HFF-Myc (cell line): ENCODE measurements at regions not wholly inside any gene's neighbourhood (a gene's known extent, or its start where the extent isn't known, plus 50 kb on each side); places are given as distances from the start of the nearest gene placed in this dataset.

ENCODE experiments used
- DNase-seq: peaks from one replicate; pipeline ENCODE4 v3.0.0-alpha.2; 2011; ENCODE audit warnings: low read depth; ENCODE audit errors: extremely low read depth
- H3K4me3 ChIP-seq: replicated peaks from 2 replicates; pipeline ENCODE4 v1.5.1; 2011; ENCODE audit warnings: low read depth, mild to moderate bottlenecking, control low read depth, low read length
- TF ChIP-seq, protein P1 (sequence below): IDR thresholded peaks from 2 replicates; pipeline ENCODE4 v1.5.1; 2012; ENCODE audit warnings: mild to moderate bottlenecking, low read depth, low read length, control low read depth; ENCODE audit errors: missing control alignments

- TF ChIP-seq, protein P1, sequence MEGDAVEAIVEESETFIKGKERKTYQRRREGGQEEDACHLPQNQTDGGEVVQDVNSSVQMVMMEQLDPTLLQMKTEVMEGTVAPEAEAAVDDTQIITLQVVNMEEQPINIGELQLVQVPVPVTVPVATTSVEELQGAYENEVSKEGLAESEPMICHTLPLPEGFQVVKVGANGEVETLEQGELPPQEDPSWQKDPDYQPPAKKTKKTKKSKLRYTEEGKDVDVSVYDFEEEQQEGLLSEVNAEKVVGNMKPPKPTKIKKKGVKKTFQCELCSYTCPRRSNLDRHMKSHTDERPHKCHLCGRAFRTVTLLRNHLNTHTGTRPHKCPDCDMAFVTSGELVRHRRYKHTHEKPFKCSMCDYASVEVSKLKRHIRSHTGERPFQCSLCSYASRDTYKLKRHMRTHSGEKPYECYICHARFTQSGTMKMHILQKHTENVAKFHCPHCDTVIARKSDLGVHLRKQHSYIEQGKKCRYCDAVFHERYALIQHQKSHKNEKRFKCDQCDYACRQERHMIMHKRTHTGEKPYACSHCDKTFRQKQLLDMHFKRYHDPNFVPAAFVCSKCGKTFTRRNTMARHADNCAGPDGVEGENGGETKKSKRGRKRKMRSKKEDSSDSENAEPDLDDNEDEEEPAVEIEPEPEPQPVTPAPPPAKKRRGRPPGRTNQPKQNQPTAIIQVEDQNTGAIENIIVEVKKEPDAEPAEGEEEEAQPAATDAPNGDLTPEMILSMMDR = no peak
- no peak for DNase-seq
Measured at GRCh38 chr9:100725371-100725770, 147.5 kb downstream of the CAVIN4 start.

DNA sequence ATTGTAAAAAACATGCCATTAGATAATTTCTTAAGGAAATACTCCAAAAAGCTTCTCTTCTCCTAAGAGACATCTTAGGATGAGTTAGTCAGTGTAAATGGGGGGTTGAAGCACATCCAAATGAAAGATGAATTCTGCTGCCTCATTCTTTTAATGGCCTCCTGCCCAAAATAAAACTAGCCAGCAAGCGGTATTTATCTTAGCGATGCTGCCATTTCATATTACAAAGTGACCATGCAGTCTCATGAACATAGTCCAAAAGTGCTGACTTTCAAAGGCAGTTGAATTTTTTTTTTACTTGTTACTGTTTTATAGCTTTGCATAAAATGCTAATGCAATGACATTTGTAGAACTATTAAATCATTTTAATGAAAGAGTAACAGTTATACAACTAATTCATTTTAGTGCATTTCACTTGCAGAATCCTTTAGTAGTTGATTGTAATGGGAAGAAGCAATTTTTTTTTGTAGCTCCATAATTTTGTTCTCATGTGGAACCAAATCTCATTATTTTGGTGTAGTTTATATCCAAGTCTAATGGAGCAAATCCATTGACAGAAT is 151.5 kb downstream of the CAVIN4 start:
- TF ChIP-seq, protein P1 = no peak
- no peak for DNase-seq

More at GRCh38 chr9:100725371-100725770, 147.5 kb downstream of the CAVIN4 start:
- no peak overlapping the region for H3K4me3 ChIP-seq

DNA sequence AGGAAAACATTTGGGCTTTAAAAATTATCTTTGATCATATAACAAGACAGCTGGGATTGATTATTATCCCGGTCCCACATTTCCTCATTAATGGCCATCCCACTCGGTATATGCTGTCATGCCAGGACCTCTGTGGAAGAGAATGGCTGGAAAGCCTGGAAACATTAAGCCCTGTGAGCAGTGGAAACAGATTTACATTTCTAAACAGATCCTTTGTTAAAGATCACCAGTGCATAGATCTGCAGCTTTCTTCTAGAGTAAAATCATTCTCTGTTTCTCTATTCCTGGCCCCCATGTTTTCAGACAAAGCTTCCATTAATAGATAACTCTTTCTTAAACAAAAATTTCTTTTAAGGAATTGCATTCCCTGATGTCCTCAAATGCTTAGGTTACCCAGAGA is 152.2 kb downstream of the CAVIN4 start:
- TF ChIP-seq, protein P1 = no peak
- no peak overlapping the region for H3K4me3 ChIP-seq
- DNase-seq = no peak

More for the DNA sequence above, 151.5 kb downstream of the CAVIN4 start:
- no peak overlapping the region for H3K4me3 ChIP-seq

DNA sequence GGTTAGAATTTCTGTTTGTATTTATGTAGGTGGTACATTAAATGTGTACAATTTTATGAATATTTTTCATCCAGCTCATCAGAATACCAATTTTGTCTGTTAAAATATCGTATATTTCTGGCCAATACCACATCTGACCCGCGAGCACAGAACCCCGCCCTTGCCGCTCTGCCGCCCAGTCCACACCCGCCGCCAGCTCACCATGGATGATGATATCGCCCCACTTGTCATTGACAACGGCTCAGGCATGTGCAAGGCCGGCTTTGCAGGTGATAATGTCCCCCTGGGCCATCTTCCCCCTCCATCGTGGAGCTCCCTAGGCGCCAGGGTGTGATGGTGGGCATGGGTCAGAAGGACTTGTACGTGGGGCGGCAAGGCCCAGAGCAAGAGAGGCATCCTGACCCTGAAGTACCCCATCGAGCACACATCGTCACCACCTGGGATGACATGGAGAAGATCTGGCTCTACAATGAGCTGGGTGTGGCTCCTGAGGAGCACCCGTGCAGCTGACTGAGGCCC is 153.2 kb downstream of the CAVIN4 start:
- DNase-seq = no peak
- TF ChIP-seq, protein P1 = no peak
- no peak overlapping the region for H3K4me3 ChIP-seq

GRCh38 chr9:100731557-100731956 is 153.7 kb downstream of the CAVIN4 start:
- no peak for DNase-seq
- no peak overlapping the region for H3K4me3 ChIP-seq
- TF ChIP-seq, protein P1 = no peak

- no peak for DNase-seq
Measured at GRCh38 chr9:100739208-100739607, 161.3 kb downstream of the CAVIN4 start.

More at GRCh38 chr9:100739208-100739607, 161.3 kb downstream of the CAVIN4 start:
- no peak overlapping the region for H3K4me3 ChIP-seq
- TF ChIP-seq, protein P1 = no peak
